H54 (cell line): ENCODE measurements at regions not wholly inside any gene's neighbourhood (a gene's known extent, or its start where the extent isn't known, plus 50 kb on each side); places are given as distances from the start of the nearest gene placed in this dataset.

Source experiments
- DNase-seq: peaks from one replicate; pipeline ENCODE4 v3.0.0; 2011; ENCODE audit warnings: low spot score, mixed read lengths; ENCODE audit not compliant: insufficient read length
- FAIRE-seq: peaks from 3 replicates; lab custom pipeline; 2011; peaks lifted over from hg19 to GRCh38; lab: Jason Lieb, UNC
- POLR2A ChIP-seq: IDR thresholded peaks from 2 replicates; pipeline ENCODE4 v1.6.1; 2011; ENCODE audit warnings: low read depth, mild to moderate bottlenecking, low read length

DNA sequence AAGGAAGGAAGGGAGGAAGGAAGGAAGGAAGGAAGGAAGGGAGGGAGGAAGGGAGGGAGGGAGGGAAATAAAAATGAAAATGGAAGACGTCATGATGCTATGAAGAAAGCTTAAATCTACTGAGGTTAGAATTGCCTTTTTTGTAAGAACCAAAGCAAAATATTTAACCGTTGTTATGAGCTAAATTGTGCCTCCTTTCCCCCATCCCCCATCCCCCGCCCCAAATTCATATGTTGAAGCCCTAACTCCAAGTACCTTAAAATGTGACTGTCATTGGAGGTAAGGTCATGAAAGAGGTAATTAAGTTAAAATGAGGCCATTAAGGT is 80.1 kb upstream of the CXADR start:
- no peak for TF ChIP-seq POLR2A
- FAIRE-seq (no peak), DNase-seq (no peak)

- FAIRE-seq, result no peak
- no peak for TF ChIP-seq POLR2A
Measured at GRCh38 chr21:17433730-17434129, 79.1 kb upstream of the CXADR start.

GRCh38 chr21:17435565-17436543 is 77.0 kb upstream of the CXADR start:
- DNase-seq, result no peak
- no peak for FAIRE-seq
- TF ChIP-seq POLR2A, result no peak

More at GRCh38 chr21:17433730-17434129, 79.1 kb upstream of the CXADR start:
- DNase-seq, result no peak

DNA sequence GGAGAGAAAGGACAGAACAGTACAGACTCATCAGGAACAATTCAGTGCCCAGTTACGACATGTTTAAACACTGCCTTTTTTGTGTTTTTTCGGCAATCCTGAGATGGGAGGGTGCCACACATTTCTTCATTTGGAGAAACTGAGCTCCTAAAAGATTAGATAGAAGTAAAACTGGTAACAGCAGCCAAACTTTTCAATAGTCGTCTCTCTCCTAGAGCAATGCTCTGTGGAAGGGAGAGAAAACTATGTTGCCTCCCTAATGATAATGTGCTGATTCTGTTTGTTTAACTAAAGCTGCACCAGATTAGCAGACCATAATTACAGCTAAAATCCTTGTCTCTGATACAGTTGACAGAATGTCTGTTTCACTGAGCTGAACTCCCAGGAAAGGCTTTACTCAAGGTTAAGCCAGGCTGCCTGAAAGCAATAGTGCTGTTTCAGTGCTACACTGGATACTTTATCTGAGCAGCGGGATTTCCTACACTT is 76.2 kb upstream of the CXADR start:
- no peak for TF ChIP-seq POLR2A
- DNase-seq (no peak), FAIRE-seq (no peak)

DNA sequence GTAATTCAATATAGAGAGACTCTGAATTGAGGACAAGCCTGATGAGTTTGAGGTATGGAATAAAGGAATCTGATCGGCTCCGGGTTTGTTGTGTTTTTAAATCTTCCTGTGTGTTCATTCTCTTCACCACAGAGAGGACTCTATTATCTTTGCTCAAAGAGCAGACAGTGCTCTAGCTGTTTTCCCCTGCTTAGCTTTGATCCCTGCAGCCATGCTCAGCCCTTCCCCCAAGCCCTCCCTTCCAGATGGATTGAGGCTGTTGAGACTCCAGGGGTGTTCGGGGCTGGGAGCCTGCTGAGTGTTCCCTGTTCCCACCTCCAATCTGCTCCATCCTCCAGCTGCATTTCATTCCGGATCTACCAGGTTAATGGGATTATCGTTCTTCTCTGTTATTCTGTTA is 74.2 kb upstream of the CXADR start:
- FAIRE-seq (no peak), DNase-seq (no peak)
- TF ChIP-seq POLR2A, result no peak

DNA sequence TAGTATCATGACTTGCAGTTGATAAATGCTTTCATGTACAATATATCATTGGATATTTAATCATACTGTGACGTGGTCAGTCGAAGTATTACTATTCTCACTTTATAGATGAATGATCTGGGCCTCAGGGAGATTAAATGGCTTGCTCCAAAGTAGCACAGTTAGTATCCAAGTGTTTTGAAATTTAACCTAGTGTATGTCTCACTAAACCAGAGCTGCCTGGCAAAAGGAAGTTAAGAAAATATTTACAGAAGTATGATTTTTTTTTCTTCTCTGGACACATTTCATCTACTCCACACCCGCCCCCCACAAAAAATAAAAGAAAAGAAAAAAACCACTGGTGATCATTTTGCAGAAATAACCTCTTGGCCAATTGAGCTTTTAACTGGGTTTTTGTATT is 71.9 kb upstream of the CXADR start:
- DNase-seq (no peak), FAIRE-seq (no peak)
- no peak for TF ChIP-seq POLR2A

GRCh38 chr21:17441370-17441769 is 71.5 kb upstream of the CXADR start:
- no peak for FAIRE-seq
- TF ChIP-seq POLR2A, result no peak
- no peak for DNase-seq

- DNase-seq (no peak), FAIRE-seq (no peak)
- no peak for TF ChIP-seq POLR2A
Measured at GRCh38 chr21:17442165-17442564, 70.7 kb upstream of the CXADR start.

DNA sequence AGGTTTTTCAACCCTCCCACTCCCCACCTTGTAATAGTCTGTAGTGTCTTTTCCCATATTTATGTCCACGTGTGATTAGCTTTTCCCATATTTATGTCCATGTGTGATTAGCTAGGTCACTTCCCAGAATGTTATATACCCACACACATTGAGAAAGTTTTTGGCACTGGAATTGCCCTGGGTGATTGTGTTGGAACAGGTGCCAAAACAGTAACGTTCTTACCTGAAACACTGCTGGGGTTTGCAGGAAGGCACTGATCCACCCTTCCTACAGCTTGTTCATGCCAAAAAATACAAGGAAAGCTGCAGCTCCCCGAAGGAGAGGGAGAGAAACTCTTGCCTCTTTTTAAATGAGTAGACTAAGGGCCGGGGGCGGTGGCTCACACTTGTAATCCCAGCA is 68.0 kb upstream of the CXADR start:
- no peak for TF ChIP-seq POLR2A
- no peak for DNase-seq
- no peak for FAIRE-seq

DNA sequence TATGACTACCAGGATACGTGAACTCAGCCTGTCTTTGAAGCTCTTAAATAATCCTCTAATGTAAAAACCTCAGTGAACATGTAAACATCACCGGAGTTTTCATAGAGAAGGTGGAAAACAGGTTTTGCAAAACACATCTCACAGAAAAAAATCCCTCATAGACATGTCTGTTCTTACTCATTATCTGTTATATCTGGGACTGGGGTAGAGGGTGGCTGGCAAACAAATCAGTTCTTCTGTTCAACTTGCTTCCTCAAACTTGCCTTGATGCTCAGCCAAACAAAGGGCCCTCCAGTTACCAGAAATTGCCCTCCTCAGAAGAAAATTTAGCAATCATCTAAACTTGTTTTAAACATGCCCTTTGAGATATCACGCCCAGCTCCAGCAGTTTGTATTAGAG is 66.1 kb upstream of the CXADR start:
- no peak for DNase-seq
- no peak for FAIRE-seq

GRCh38 chr21:17449701-17450100 is 63.1 kb upstream of the CXADR start:
- DNase-seq (no peak), FAIRE-seq (no peak)
- TF ChIP-seq POLR2A, result no peak

More for the DNA sequence above, 66.1 kb upstream of the CXADR start:
- no peak for TF ChIP-seq POLR2A

DNA sequence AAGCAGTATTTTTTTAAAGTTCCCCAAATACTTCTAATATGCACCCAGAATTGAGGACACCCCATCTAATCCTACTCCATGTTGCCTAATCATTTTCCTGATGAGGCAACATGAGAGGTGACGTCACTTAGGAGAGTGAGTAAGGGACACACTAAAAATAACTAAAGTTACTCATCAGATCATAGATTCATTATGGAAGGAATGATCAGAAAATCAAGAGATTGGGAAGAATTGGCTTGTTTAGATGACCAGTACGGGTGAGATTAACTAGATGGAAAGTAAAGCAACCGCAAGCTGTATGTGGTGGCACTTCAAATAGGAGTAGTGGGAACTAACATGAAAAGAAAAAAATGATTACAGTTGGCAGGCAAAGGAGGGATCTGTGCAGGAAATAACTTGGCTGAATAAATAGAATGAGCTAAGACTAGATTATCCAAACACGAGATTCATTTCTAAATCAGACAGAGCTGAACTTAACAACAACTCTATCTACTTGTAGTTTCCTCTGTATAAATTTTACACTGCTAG is 61.4 kb upstream of the CXADR start:
- TF ChIP-seq POLR2A, result no peak
- no peak for FAIRE-seq
- peak; percentile 42 for DNase-seq

GRCh38 chr21:17454315-17455027 is 58.4 kb upstream of the CXADR start:
- no peak for TF ChIP-seq POLR2A
- FAIRE-seq (peak; percentile 78), DNase-seq (peak; percentile 81)

GRCh38 chr21:17455028-17455353 is 57.9 kb upstream of the CXADR start:
- no peak for FAIRE-seq
- DNase-seq, result no peak
- TF ChIP-seq POLR2A, result no peak
